ENCODE measurements at regions not wholly inside any gene's neighbourhood (a gene's known extent, or its start where the extent isn't known, plus 50 kb on each side); places are given as distances from the start of the nearest gene placed in this dataset.

DNA sequence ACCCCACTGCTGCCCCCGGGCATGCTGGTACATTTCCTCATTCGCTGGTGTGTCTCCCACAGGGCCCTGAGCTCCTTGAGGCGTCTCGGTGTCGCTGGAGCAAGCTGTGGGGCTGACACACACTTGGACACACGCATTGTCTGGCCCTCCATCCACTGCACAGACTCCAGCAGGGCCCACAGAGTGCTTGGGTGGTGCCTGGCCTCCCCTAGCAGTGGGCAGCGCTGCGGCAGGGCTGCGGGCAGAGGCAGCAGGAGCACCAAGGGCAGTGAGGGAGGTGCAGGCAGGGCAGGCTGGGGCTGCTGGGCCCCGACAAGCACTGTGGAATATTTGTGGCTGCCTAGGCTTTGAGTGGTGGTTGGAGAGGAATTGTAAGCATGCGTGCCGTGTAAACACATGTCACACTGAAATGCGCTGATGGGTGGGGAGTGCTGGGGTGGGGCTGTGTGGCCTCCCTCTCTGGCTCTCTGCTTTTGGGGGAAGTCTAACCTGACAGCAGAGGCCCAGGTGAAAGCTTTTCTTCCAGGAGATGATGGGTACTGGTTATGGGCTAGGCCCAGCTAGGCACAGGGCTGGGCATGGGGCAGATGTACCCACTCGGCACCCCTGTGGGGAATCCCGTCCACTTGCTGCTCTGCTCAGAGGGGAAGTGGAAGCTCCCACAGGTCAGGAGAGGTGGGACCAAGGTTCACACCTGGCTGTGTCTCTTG, 55.5 kb upstream of the HS6ST1 start:
- FAIRE-seq (no peak), DNase-seq (ENCODE audit: insufficient read length, low spot score) (no peak)

DNA sequence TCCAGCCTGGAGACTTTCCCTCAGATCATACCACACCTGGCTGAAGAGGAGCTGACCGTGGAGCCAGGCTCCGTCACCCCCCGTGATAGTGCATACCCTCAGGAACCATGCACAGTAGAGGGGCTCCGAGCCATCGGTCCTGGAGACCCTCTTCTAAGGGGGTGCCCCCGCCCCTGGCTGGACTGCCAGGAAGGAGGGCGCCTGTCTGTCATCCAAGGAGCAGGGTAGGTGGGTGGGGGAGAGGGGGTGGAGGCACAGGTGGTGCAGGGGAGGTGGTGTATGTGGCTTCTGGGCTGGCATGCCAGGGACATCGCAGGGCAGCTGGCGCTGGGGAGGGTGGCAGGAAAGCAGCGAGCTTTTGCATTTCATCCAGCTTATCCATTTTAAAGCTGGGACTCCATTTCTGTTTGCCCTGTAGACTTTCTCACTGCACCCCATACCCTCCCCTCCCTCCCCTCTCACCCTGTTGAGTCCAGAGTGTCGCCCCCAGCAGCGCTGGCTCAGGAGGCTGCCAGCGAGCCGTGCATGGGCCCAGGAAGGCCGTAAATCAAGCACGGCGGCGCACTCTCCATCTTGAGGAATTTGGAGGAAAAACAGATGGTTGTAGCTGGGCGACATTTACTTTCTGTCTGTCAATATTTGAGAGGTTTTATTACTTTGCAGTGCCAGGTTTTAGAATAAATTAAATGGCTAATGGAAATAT, 56.2 kb upstream of the HS6ST1 start:
- DNase-seq (ENCODE audit: insufficient read length, low spot score) (no peak), FAIRE-seq (no peak)
- no peak for TF ChIP-seq POLR2AphosphoS5 (IDR thresholded peaks at IDR 0.05; ENCODE audit: low read depth, low read length)
- TF ChIP-seq TAF1 (IDR thresholded peaks at IDR 0.05; ENCODE audit: low read depth, low read length), result no peak

More for the DNA sequence above, 55.5 kb upstream of the HS6ST1 start:
- no peak for TF ChIP-seq POLR2AphosphoS5 (IDR thresholded peaks at IDR 0.05; ENCODE audit: low read depth, low read length)
- no peak for TF ChIP-seq PAX5 (IDR thresholded peaks at IDR 0.05; ENCODE audit: insufficient read depth, low read length, severe bottlenecking)
- TF ChIP-seq TAF1 (IDR thresholded peaks at IDR 0.05; ENCODE audit: low read depth, low read length), result no peak
- TF ChIP-seq POU2F2 (IDR thresholded peaks at IDR 0.05; ENCODE audit: low read depth, low read length), result no peak
- TF ChIP-seq POLR2A (IDR thresholded peaks at IDR 0.05; ENCODE audit: low read depth, low read length), result no peak
- no peak for TF ChIP-seq SPI1 (IDR thresholded peaks at IDR 0.05; ENCODE audit: low read depth, low read length)

DNA sequence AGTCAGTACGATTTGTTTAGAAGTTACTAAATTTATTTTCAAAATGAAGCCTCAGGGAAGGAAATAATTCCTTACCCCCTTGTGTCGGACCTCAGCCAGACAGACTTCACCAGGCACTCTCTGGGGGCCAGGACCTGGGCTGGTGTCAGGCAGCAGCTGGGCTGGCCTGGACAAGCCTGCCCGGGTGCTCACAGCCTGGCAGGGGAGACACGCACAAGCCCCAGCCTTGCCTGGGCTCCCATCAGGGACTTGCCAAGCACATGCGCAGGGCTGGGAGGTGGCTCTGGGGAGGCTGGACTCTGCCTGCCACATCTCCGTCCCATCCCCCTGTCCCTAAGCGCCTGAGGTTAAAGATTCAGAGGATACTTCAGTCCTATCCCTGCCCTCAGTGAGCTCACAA, 56.8 kb upstream of the HS6ST1 start:
- no peak for FAIRE-seq
- DNase-seq (ENCODE audit: insufficient read length, low spot score), result no peak
- TF ChIP-seq POLR2A (IDR thresholded peaks at IDR 0.05; ENCODE audit: low read depth, low read length) (no peak), PAX5 (IDR thresholded peaks at IDR 0.05; ENCODE audit: insufficient read depth, low read length, severe bottlenecking) (no peak), SPI1 (IDR thresholded peaks at IDR 0.05; ENCODE audit: low read depth, low read length) (no peak), TAF1 (IDR thresholded peaks at IDR 0.05; ENCODE audit: low read depth, low read length) (no peak), POU2F2 (IDR thresholded peaks at IDR 0.05; ENCODE audit: low read depth, low read length) (no peak), POLR2AphosphoS5 (IDR thresholded peaks at IDR 0.05; ENCODE audit: low read depth, low read length) (no peak)

DNA sequence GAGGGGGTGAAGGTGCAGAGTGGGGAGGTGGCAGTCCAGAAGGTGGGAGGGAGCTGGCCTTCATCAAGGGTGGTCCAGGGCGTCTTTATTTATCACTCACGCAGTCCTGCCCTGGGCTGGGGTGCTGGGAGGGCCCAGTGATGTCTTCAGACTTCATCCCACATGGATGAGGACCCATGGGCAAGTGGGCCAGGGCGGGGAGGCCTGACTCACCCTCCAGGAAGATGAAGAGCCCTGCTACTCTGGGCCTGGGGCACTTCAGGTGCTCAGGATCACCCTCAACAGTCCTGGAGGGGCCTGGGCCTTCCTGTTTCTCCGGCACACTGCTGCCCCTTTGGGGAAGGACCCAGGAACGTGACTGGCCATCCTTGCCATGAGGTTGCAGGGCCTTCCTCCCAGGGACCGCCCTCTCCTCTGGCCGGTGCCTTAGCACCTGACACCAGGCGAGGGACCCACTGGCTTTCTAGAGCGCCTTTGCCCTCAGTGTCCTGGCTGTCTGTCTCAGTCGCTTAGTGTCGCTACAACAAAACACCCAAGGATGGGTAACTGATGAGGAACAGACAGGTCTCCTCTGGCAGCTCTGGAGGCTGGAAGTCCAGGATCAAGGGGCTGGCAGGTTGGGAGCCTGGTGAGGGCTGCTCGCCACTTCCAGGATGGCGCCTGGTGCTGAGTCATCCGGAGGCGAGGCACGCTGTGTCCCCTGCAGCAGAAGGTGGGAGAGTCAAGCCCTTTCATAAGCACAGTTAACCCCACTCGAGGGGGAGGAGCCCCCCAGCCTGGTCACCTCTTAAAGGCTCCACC, 57.8 kb upstream of the HS6ST1 start:
- no peak for FAIRE-seq
- TF ChIP-seq SPI1 (IDR thresholded peaks at IDR 0.05; ENCODE audit: low read depth, low read length), result no peak
- no peak for TF ChIP-seq PAX5 (IDR thresholded peaks at IDR 0.05; ENCODE audit: insufficient read depth, low read length, severe bottlenecking)
- TF ChIP-seq POLR2AphosphoS5 (IDR thresholded peaks at IDR 0.05; ENCODE audit: low read depth, low read length), result no peak
- no peak for TF ChIP-seq TAF1 (IDR thresholded peaks at IDR 0.05; ENCODE audit: low read depth, low read length)
- TF ChIP-seq POU2F2 (IDR thresholded peaks at IDR 0.05; ENCODE audit: low read depth, low read length), result no peak
- TF ChIP-seq POLR2A (IDR thresholded peaks at IDR 0.05; ENCODE audit: low read depth, low read length), result no peak
- no peak for DNase-seq (ENCODE audit: insufficient read length, low spot score)

DNA sequence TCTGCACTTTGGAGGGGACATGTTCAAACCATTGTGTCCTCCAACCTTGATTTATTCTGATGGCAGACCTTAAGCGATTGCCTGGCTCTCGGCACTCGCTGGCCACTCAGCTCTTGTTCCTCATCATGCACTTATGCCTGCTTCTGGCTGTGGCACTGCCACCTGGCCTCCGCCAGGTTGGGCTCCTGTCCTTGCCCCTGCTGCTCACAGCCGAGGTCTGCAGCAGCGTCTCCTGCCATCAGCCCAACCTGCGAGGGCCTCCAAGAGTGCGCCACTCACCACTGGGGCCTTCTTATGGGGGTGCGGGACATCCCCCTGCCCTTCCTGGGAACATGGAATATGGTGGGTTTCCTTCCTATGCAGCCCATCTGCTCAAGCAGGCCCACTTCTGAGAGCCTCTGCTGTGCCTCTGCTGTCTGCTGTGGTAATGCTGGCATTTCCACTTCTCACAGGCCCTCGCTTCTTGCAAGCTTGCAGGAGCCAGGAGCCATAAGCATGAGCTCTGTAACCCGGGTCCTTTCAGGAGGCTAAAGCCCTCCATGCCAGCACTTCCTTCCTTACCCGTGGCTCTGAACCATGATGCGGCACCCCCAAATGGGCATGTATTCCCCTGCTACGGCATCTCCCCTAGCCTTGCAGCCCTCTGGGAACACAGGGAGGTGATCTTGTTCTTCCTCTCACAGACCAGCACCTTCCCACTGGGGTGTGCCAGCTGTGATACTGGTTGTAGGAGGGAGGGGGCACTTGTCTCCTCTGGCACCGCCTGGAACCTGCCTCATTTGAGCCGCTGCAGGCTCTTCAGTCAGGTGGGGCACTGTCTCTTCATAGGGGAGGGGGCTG, 58.6 kb upstream of the HS6ST1 start:
- FAIRE-seq (no peak), DNase-seq (ENCODE audit: insufficient read length, low spot score) (no peak)
- TF ChIP-seq POLR2AphosphoS5 (IDR thresholded peaks at IDR 0.05; ENCODE audit: low read depth, low read length), result no peak
- no peak for TF ChIP-seq POLR2A (IDR thresholded peaks at IDR 0.05; ENCODE audit: low read depth, low read length)
- no peak for TF ChIP-seq POU2F2 (IDR thresholded peaks at IDR 0.05; ENCODE audit: low read depth, low read length)
- TF ChIP-seq PAX5 (IDR thresholded peaks at IDR 0.05; ENCODE audit: insufficient read depth, low read length, severe bottlenecking), result no peak
- no peak for TF ChIP-seq TAF1 (IDR thresholded peaks at IDR 0.05; ENCODE audit: low read depth, low read length)
- no peak for TF ChIP-seq SPI1 (IDR thresholded peaks at IDR 0.05; ENCODE audit: low read depth, low read length)

DNA sequence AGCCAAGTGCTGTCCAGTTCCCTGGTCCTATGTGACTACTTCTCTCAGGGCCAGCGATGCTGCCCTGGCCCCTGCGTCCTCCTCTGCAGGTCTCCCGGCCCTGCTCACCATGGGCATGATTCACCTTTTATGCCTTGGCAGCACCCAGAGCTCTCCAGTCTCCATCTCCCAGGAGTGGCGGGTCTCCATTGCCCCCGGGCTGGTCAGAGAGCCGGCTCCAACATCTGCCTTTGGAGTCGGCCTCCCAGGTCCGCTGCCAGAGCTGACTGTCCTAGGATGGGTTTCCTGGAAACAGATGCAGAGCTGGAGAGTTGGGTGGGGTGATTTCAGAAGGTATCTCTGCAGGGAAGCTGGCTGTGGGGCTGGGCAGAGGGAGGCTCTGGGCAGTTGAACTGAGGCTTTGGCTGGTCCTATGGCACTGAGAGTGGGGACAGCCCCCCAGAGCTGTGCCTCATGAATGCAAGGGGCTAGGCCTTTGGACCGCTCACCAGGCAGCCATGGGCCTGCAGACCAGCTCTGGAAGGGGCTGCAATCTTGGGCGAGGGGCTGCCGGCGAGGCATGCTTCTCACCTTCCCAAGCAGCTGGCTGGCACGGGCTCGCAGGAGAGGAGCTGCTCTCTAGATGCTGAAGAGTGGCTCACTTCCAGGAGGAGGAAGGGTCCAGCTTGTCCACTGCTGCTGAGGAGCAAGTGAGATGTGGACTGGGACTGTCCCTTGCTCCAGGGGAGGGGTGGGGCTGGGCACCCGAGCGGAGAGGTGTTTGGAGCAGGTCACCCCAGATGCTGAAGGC, 59.8 kb upstream of the HS6ST1 start:
- FAIRE-seq (no peak), DNase-seq (ENCODE audit: insufficient read length, low spot score) (no peak)
- TF ChIP-seq PAX5 (IDR thresholded peaks at IDR 0.05; ENCODE audit: insufficient read depth, low read length, severe bottlenecking), result no peak
- TF ChIP-seq POLR2AphosphoS5 (IDR thresholded peaks at IDR 0.05; ENCODE audit: low read depth, low read length), result no peak
- no peak for TF ChIP-seq POLR2A (IDR thresholded peaks at IDR 0.05; ENCODE audit: low read depth, low read length)
- TF ChIP-seq POU2F2 (IDR thresholded peaks at IDR 0.05; ENCODE audit: low read depth, low read length), result no peak
- TF ChIP-seq TAF1 (IDR thresholded peaks at IDR 0.05; ENCODE audit: low read depth, low read length), result no peak
- no peak for TF ChIP-seq SPI1 (IDR thresholded peaks at IDR 0.05; ENCODE audit: low read depth, low read length)

DNA sequence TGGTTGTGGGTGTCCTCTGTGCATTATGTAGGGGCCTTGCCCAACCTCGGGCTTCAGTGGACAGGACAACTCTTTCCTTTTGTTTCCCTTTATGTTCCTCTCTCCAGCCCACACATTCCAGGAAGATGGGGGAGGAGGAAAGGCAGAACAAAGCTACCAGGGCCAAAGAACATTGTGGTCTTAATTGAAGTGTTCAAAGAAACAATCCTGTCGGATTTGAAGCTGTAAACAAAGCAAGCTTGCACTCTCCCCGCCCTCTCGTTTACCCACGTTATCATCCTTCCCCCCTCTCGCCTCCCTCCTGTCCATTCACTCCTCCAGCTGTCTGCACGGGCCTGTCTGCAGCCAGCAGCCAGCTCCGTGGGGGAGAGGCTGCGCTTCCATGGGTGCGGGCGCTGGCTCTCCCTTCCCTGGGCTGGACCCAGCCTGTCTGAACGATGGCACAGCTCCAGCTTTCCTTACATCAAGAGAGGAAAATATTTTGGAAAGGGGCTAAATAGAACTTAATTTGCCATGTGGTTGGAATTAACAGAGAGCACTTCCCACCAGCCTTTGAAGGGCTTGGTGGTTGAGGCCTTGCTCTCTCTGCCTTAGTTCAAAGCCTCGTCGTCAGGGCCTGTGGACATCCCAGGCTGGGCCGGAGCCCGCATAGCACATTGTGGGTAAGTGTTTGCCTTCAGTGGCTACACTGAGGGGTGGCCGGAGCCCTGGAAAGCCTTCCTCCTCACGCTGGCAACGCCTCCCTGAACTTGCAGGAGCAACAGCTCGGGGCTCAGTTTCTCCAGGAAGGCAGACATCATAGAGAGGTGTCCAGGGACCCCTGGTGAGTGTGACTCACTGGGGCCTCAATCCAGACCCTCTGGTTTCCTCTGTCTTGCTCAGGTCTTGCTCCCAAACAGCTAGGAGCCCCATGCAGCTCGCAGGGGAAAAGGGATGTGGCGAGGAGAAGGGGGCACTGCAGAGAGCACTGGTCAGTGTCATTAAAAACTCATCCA, 60.6 kb upstream of the HS6ST1 start:
- FAIRE-seq (no peak), DNase-seq (ENCODE audit: insufficient read length, low spot score) (no peak)
- TF ChIP-seq TAF1 (IDR thresholded peaks at IDR 0.05; ENCODE audit: low read depth, low read length), result no peak
- no peak for TF ChIP-seq POLR2A (IDR thresholded peaks at IDR 0.05; ENCODE audit: low read depth, low read length)
- TF ChIP-seq PAX5 (IDR thresholded peaks at IDR 0.05; ENCODE audit: insufficient read depth, low read length, severe bottlenecking), result no peak
- no peak for TF ChIP-seq POU2F2 (IDR thresholded peaks at IDR 0.05; ENCODE audit: low read depth, low read length)
- TF ChIP-seq SPI1 (IDR thresholded peaks at IDR 0.05; ENCODE audit: low read depth, low read length), result no peak
- TF ChIP-seq POLR2AphosphoS5 (IDR thresholded peaks at IDR 0.05; ENCODE audit: low read depth, low read length), result no peak
